ENCODE measurements at regions not wholly inside any gene's neighbourhood (a gene's known extent, or its start where the extent isn't known, plus 50 kb on each side); places are given as distances from the start of the nearest gene placed in this dataset.

DNA sequence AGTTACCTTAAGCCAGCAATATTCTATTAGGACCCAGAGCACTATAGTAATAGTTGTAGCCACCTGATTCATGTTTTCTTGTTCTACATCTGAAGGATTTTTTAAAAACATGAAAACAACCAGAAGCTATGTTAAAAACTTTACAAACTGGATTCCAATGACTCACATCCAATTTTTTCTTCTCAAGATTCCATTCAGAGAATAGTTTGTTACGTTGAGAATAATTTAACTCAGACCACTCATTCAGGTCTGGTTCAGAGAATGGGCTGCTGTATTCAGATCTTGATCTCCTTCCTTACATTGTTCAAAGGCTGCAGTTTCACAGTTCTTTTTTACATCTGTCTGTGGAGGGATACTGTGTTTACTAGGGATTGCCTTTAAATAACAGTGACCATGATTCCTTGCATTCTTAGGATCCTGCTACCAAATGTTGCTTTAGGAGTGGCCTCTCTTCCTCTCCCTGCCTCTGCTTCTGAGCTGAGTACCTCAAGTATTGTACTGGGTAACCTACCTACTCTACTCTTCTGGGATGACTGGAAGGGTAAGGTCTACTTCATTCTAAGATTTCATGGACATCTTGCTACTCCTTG lies 448.0 kb upstream of the FBXO33 start:
- TF ChIP-seq, protein P1, sequence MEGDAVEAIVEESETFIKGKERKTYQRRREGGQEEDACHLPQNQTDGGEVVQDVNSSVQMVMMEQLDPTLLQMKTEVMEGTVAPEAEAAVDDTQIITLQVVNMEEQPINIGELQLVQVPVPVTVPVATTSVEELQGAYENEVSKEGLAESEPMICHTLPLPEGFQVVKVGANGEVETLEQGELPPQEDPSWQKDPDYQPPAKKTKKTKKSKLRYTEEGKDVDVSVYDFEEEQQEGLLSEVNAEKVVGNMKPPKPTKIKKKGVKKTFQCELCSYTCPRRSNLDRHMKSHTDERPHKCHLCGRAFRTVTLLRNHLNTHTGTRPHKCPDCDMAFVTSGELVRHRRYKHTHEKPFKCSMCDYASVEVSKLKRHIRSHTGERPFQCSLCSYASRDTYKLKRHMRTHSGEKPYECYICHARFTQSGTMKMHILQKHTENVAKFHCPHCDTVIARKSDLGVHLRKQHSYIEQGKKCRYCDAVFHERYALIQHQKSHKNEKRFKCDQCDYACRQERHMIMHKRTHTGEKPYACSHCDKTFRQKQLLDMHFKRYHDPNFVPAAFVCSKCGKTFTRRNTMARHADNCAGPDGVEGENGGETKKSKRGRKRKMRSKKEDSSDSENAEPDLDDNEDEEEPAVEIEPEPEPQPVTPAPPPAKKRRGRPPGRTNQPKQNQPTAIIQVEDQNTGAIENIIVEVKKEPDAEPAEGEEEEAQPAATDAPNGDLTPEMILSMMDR (IDR thresholded peaks at IDR 0.05; ENCODE audit: poor library complexity, severe bottlenecking): no peak
- no peak for TF ChIP-seq EP300 (conservative IDR thresholded peaks at IDR 0.05; ENCODE audit: poor library complexity, severe bottlenecking)
- TF ChIP-seq SMC3 (conservative IDR thresholded peaks at IDR 0.05; ENCODE audit: poor library complexity): no peak
- no peak for TF ChIP-seq EZH2 (IDR thresholded peaks at IDR 0.05; ENCODE audit: borderline replicate concordance, insufficient read depth, low read length, poor library complexity, severe bottlenecking)
- TF ChIP-seq TAF1 (IDR thresholded peaks at IDR 0.05; ENCODE audit: low read depth): no peak
- TF ChIP-seq POLR2AphosphoS5 (IDR thresholded peaks at IDR 0.05): no peak
- no peak for TF ChIP-seq MXI1 (conservative IDR thresholded peaks at IDR 0.05; ENCODE audit: poor library complexity, severe bottlenecking)
- TF ChIP-seq RAD21 (conservative IDR thresholded peaks at IDR 0.05): no peak

All from neural cell (in vitro differentiated cells).